Hematopoietic multipotent progenitor cell treated with erythropoietin and hydrocortisone succinate and interleukin-3 and kit ligand, for 15 days (in vitro differentiated cells): ENCODE measurements at regions not wholly inside any gene's neighbourhood (a gene's known extent, or its start where the extent isn't known, plus 50 kb on each side); places are given as distances from the start of the nearest gene placed in this dataset.

Source experiments
- DNase-seq: peaks from one replicate; pipeline ENCODE4 v3.0.0-alpha.2; 2015; ENCODE audit warnings: low spot score

DNA sequence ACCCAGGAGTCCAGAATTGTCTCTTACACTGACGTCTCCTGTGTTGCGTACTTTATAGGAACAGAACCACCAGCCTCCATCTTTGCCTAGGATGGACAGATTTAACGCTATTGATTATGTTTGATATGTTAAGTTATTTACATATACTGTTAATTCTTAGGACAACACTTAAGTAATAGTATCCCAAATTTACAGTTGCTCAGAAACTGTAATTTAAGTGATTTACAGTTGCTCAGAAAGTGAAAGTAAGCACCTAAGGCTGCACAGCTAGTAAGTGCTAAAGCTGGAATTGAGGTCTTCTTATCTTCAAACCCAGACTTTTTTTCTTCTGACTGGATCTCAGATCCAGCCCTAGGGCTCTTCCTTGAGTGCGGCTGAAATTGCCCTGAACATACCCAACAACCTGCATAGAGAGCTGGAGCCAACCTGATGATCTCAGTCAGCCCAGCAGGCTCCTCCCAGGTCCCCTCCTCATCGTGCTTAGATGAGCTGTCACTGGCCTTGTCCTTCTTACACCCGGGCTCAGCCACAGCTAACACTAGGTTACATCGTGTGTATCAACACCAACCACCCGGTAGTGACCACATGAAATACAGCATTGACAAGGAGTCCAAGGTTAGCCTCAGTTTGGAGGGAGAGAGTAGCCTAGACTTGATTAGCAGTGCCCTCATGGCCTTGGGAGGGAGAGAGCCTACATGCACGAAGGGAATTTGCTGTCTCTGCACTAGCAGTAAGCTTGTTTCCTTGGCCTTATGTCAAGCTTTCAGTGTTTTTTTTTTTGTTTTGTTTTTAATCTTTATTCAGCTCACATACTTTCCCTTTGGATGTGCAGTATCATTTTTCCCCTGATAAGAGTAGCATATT is 111.1 kb upstream of the ARHGAP5 start:
- no peak for DNase-seq

DNA sequence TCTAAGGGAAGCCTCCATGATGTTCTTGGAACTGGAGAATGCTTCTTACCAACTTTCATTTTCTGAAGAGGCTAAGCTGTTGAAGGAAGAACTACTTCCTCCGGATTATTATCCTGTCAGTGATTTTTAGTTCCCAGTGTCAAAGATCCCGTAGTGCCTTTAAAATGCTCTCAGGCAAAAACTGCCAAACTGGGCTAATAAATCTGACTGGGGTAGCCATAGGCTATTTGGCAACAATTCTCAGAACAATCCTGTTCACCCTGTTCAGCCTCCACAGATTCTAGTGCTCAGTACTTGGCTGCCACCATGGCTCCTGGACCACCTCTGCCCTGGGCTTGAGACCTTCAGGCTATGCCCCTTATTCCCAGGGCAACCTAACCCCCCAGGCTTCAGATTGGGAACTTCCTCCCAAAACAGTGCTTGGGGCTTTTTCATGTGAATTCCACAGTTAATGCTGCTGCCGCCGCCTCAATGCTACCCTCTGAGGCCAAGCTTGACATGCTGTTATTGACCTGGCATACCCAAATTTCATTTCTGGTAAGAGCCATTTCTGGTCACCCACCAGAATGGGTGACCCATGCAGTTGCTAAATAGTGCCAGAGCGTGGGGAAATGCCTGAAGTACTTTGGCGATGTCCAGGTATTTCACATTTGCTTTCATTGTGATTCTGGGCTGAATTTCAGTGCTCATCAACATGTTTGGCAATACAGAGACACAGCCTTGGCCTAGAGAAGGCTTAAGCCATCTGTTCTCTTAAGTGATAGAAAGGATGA is 110.0 kb upstream of the ARHGAP5 start:
- no peak for DNase-seq

DNA sequence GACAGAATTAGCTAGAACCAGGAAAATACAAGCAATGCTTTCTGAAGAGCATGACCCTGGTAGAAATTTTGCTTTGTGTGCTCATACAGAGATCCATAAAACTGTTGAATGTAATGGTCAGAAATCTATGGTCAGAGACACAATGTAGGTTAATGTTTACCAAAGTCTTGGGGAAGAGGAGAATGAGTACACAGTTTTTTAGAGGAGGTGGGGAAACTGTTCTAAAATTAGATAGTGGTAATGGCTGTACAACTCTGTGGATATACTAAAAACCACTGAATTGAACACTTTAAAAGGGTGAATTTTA is 109.5 kb upstream of the ARHGAP5 start:
- no peak for DNase-seq

DNA sequence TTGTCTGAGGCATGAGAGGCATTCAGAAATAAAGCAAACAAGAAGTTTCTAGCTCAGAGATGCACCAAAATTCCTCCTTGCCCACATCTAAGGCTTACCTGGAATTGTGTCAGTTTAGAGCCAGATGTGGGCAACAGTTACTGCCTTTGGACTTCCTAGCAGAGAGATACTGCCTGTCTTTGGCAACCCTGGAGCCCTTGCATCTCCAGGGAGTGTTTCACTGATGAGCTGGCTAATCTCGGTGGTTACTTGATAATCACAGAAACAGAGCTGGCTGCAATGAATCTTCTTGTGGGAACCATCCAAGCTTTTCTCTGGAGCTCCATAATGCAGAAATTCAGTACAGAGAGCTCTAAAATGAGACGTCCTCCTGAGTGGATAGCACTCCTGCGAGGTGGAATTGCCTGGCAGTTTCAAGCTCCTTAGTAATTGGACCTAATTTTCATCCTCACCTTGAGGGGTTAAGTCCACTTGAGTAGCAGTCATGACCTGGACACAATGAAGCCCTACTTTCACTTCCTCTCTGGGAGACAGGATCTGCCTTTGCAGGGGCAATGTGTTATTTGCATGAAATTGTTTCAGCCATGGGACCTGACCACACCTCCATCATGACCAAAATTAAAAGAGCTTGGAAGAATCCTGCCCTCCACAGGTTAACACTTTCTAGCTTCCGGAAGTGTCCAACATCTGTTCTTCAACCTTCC is 108.8 kb upstream of the ARHGAP5 start:
- DNase-seq, result no peak

DNA sequence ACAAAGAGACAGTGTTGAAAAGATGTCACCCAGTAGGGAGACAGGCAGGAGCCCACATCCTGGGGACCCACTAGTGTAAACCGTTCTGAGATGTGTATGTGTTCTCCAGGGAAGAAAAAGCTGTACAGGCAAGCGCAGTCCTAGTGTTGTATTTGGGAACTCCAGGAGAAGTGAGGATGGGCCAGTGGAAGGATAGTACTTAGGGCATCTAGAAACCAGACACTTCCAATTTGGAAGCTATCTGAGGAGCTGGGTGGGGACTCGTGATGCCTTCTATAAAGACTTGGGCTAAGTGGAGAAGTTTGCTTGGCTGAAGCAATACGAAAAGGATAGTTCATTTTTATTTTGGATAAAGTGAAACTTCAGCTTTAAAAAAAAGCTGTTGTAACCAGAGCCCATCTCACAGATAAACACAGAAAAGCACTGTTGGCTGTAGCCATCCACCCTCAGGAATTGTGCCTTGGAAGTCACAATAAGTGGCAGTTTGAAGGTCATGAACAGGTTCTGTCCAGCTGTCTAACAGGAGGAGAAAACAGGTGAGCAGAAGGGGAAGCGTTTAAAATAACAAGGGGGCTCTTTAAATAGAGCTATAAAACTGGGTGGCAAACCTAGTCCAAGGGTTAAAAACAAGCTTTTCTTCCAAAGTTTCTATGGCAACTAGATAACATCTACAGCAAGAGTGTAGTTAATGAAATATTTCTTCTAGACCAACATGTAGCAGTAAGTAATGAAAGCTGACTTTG is 108.0 kb upstream of the ARHGAP5 start:
- DNase-seq, result no peak

DNA sequence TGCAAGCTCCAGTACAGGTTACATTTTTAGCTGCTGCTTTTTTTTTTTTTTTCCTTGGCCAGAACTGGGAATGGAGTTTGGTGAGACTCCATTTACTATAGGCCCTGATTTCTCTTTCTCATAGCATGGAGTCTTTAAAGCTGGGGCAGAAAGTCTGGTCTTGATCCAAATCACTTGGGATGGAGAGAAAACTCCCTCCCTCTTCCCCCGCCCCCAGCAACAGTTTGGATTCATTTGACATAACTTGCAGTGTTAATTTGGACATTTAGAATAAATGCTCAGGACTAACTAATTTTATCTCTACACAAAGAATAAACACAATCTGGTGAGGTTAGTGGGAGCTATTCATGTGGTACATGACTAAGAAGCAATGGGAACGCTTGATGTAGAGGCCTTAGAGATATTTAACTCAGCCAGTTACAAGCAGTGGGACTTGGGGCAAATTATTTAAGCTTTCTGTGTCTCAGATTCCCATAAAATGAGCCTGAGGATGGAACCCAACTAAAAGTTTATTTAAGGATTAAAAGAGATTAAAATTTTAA is 107.3 kb upstream of the ARHGAP5 start:
- DNase-seq, result no peak

DNA sequence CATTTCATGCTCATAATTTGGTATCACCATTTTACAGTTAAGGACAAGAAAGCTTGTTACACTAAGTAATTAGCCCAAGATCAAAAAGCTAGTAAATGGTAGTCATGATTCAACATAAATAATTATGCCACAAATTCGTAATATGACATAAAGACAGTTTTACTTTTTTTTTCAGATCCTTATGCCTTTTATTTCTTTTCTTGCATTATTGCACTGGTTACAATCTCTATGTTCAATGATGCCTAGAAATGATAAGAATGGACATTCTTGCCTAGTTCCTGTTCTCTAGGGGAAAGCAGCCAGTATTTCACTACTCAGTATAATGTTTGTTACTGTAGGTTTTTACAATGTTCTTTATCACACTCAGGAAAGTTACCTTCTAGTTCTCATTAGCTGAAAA is 106.4 kb upstream of the ARHGAP5 start:
- DNase-seq, result no peak

DNA sequence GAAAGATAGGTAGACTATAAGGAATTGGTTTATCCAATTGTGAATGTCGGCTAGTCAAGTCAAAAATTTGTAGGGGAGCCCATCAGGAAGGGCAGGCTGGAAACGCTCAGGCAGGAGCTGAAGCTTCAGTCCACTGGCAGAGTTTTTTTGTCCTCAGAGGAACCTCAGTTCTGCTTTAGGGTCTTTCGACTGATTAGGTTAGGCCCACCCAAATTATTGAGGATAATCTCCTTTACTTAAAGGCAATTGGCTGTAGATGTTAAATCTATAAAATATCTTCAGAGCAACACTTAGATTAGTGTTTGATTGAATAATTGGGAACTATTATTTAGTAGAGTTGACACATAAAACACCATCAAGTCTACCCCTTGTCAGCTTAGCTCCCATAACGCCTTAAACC is 105.5 kb upstream of the ARHGAP5 start:
- no peak for DNase-seq

DNA sequence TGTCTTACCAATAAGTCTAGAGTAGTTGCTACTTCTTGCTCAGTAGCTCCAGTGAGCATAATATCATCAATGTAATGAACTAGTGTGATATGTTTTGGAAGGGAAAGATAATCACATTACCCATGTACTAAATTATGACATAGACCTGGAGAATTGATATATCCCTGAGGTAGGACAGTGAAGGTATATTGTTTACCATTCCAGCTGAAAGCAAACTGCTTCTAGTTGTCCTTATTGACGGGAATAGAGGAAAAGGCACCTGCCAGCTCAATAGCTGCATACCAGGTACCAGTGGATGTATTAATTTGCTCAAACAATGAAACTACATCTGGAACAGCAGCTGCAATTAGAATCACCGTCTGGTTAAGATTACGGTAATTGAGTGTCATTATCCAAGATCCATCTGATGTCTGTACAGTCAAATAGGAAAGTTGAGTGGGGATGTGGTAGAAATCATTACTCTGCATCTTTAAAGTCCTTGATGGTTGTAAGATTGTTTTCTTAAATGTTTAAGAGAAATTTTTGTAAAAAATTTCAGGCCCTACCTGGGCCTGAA is 100.0 kb upstream of the ARHGAP5 start:
- DNase-seq, result no peak

DNA sequence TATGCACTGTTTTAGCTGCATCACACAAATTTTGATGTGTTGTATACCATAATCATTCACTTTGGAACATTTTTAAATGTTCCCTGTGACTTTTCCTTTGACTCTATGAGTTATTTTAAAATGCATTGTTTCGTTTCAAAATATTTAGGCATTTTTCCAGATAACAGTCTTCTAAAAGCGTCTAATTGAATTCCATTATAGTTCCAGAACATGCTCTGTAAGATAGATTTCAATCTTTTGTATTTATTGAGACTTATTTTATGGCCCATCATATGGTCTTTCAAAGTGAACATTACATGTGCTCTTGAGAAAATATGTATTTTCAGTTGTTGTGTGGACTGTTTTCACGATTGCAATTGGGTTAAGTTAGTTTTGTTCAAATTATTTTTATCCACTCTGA is 98.7 kb upstream of the ARHGAP5 start:
- DNase-seq, result no peak

DNA sequence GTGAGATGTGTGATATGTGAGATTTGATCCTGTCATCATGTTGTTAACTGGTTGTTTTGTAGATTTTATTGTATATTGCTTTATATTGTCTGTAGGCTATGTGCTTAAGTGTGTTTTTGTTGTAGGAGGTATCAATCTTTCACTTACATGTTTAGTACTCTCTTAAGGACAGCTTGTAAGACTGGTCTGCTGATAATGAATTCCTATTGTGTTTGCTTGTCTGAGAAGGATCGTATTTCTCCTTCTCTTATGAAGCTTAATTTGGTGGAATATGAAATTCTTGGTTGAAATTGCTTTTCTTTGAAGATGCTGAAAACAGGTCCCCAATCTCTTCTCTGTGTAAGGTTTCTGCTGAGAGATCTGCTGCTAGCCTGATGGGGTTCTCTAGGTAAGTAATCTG is 94.5 kb upstream of the ARHGAP5 start:
- no peak for DNase-seq

DNA sequence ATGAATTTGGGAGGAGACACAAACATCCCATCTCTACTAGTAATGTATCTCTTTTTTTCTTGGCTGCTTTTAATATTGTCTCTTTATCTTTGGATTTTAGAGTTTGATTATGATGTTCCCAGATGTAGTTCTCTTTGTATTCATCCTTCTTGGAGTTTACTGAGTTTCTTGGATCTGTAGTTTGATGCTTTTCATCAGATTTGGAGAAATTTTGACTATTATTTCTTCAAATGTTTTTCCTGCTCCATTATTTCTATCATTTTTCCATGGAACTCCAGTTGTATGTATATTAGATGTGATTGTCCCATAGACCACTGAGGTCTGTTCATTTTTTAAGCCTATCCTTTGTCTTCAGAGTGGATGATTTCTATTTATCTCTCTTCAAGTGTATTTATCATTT is 90.7 kb upstream of the ARHGAP5 start:
- DNase-seq, result no peak

DNA sequence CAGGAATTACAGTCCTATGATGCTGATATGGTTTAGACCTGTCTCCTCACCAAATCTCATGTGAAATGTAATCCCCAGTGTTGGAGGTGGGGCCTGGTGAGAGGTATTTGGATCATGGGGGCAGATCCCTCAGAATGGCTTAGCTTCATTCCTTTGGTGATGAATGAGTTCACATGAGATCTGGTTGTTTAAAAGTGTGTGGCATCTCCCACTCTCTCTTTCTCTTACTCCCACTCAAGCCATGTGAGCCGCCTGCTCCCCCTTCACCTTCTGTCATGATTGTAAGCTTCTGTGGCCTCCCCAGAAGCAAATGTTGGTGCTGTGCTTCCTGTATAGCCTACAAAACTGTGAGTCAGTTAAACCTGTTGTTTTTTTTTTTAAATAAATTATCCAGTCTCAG is 89.4 kb upstream of the ARHGAP5 start:
- DNase-seq, result no peak

DNA sequence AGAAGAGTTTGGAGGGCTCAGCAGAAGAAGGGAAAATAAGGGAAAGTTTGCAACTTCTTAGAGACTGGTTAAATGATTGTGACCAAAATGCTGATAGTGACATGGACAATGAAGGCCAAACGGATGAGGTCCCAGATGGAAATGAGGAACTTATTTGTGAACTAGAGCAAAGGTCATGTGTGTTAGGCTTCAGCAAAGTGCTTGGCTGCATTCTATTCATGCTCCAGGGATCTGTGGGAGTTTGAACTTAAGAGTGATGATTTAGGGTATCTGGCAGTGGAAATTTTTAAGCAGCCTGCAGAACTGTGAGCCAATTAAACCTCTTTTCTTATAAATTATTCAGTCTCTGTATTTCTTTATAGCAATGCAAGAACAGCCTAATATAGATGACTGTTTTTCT is 88.9 kb upstream of the ARHGAP5 start:
- DNase-seq, result no peak

DNA sequence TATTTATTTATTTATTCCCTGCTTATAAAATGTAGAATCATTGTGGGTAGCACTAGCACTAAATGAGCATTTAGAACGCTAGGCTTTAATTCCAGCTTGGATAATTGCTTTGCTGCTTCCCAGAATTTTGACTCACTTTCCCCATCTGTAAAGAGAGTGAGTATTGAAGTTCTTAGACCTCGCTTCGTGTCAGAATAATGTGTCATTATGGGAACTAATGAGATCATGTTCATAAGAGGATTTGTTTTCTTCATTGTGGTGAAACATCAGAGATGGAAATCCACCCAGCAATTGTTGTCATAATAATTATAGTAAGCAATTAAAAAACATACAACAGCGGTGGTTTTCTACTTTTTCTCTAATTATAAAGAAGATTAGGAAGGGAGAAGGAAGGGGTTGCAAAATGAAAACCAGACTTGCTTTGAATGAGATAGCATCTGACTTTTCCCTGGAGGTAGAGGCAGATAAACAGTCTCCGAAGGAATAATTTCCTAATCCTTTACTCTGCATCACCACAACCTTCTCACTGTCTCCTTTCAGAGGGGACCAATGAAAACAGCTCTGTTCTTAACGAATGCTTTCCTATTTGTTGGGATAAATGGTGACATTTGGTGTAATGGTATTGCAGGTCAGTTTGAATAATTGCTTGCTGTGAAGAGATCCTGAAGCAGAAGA is 86.8 kb upstream of the ARHGAP5 start:
- DNase-seq, result no peak

DNA sequence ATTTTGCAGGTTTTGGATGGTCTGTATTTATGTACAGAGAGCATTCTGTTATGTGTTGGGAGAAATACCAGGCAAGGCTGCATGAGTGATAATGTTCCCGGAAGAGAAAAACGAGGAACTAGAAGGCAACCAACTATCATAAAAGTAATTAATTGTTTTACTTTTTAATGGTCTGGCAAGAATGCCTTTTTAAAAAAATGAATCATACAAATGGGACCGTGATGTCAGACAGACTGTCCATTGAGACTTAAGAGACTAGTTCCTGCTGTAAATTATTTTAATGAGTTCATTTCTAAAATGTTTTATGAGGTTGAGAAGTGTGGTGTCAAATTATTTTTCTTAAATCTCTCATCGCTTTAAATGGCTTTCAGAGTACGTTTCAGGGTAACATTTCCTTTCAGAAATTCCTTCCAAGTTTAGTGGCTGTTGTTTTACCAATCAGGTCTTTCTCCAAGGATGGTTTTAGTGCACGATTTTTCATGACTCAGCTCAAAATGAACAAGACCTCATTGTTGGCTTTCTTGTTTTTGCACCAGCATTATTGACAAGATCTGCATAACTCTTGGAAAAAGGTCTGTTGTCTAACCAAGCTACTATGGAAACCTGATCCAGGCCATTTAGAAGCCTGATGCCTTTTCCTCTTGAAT is 86.1 kb upstream of the ARHGAP5 start:
- DNase-seq, result no peak

DNA sequence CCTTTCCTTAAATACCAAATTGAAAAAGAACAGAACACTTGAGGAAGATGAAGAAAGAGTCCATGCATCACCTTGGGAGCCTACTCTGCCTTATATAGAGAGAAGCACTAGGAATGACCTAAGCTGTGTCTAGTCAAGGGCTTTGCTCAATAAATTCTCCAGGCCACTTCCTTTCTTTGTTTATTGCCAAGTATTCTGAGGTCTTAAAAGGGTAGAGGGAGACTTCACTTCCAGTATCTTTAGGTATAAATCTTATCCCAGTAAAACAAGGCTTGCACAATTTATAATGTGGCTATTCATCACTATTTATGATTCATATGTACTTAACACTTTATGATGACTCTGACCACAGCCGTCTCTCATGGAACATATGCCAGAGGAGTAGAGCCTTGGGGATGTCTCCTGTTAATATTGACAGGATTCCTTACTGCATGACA is 85.1 kb upstream of the ARHGAP5 start:
- DNase-seq, result no peak

DNA sequence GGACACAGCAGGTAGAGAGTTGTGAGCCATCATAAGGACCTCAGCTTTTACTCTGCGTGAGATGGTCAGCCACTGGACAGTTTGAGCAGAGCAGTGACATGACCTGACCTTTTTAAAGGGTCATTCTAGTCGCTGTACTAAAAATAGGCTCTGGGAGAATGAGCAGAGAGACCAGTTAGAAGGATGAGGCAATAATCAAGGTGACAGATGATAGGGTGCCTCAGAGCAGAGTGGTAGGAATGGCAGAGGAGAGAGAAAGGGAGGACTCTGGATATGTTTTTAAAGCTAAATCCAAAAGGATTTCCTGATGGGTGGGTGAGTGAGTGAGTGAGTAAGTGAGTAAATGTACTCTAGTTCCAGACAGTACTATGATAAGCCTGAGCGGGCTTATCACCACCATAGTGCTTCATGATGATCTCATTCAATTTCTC is 83.6 kb upstream of the ARHGAP5 start:
- no peak for DNase-seq

DNA sequence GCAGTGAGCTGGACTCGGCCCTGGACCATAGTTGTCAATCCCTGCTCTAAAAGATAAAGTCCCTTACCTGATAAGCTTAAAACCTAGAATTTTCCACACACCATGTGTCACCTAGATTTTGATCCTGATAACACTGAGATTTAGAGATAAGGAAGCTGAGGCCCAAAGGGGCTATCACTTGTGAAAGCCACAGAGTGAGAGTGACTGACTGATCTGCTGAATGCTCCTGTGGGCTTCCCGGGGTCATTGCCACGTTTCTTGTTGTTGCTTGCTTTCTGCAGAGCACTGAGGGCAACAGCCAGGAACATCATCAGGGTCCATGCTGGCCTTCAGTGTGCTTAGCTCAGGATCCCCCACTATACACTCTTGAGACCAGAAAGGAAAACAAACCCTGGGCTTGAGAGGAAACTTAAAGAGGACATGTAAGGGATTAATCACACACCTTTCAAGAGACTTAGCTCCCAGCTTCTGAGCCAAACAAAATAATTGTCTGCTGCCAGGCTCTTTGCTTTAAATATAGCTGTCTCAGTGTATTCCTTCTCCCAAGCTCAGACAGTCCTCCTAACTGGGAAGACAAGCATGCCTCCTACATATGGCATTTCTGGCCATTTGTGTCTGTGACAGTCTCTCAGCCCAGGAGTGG is 82.6 kb upstream of the ARHGAP5 start:
- DNase-seq, result no peak

DNA sequence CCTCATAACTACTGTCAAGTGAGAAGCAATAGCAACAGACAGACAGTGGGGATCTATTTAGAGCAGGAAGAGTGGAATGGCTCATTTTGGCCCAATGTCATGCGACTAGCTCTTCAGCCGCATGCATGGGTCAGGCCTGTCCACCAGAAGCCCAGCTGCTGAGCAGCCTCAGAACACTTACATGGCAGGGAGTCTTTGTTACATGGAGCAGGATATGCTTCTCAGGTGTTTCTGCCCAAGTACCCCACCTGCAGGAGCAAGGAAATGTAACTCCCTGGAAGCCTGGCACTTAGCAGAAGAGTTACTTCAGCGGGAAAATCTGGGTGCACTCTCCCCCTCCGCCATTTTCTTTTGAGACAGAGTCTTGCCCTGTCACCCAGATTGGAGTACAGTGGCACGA is 73.5 kb upstream of the ARHGAP5 start:
- DNase-seq, result no peak
